NCI-H345 treated with DMSO at 0.1 percent for 48 hours (cell line): ENCODE measurements at regions not wholly inside any gene's neighbourhood (a gene's known extent, or its start where the extent isn't known, plus 50 kb on each side); places are given as distances from the start of the nearest gene placed in this dataset.

Experiments
- DNase-seq: peaks from one replicate; lab custom pipeline; 2025; ENCODE audit not compliant: unreplicated experiment; lab: John Stamatoyannopoulos, UW

- DNase-seq = no peak
Observed at GRCh38 chr1:229027622-229028182, 243.2 kb upstream of the RAB4A start.

DNA sequence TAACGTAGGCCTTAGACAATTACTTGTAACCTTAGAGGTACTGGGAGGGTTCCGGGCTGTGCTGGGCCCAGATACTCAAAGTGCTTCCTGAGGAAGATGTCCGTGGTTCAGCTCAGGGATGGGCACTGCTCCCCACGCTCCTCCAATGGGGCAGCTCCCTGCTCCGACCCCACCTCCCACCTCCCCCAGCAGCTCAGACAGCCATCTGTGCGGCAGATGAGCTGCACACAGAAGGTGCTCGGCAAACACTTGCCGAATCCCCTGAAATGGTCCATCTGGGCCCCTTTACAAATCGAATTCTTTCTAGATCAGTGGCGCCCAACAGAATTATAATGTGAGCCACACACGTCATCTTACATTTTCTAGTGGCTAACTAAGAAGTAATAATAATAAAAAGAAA, 242.4 kb upstream of the RAB4A start:
- no peak for DNase-seq

DNA sequence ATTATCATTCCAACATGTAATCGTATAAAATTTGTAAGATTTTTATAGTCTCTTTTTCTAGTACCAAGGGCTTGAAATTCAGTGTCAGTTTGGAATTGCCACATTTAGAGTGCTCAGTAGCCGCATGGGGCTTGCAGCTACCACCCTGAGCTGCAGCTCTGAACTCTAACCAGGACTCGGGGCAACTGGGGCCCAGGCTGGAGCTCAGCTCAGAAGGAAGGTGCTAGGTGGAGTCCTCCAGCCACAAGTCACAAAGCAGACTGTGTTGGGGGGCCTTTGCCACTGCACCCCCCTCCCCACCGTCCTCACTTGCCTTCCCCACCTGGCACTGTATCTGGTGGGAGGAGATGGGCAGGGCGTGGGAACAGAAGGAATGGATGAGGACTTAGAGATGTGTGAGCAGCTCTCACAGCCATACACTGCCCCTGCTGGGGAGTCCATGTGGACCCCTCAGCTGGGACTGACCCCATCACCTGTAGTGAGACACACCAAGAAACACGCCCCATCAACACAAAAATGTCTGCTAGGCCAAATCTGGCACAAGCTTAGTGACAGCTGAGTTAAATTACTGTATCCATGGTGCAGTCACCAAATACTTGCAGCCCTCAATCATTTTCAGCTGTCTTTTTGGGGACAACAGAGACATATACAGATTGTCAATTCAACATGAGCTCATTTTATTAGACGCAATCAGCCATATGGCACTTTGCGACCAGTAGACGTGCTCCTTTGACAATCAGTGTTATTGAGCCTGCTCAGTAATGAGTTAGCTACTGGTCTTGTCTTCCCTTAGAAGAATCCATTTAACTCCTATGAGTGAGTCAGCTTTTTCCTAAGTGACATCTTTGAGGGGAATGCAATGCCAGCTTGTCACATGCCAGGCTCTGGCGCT, 241.7 kb upstream of the RAB4A start:
- no peak for DNase-seq

- DNase-seq = no peak
Observed at GRCh38 chr1:229029879-229030235, 241.1 kb upstream of the RAB4A start.

DNA sequence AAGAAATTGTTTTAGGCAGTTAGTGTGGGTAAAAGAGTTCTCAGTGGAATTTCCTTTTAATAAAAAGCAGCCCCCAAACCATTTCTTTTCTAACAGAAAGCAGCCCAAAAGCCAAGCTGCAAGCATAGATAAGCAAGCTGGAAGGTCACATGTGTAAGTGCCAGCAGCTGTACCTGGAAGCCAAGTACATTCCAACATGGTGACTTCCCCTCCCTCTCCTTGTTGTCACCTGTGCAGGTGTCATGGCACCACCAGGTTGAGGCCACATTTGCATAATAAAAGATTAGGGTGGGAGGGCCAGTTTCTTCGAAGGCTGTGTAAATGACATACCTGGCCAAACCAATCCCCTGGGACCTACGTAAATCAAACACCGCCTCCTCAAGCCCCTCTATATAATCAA, 240.3 kb upstream of the RAB4A start:
- no peak for DNase-seq

- no peak for DNase-seq
Observed at GRCh38 chr1:229031061-229031460, 239.8 kb upstream of the RAB4A start.

DNA sequence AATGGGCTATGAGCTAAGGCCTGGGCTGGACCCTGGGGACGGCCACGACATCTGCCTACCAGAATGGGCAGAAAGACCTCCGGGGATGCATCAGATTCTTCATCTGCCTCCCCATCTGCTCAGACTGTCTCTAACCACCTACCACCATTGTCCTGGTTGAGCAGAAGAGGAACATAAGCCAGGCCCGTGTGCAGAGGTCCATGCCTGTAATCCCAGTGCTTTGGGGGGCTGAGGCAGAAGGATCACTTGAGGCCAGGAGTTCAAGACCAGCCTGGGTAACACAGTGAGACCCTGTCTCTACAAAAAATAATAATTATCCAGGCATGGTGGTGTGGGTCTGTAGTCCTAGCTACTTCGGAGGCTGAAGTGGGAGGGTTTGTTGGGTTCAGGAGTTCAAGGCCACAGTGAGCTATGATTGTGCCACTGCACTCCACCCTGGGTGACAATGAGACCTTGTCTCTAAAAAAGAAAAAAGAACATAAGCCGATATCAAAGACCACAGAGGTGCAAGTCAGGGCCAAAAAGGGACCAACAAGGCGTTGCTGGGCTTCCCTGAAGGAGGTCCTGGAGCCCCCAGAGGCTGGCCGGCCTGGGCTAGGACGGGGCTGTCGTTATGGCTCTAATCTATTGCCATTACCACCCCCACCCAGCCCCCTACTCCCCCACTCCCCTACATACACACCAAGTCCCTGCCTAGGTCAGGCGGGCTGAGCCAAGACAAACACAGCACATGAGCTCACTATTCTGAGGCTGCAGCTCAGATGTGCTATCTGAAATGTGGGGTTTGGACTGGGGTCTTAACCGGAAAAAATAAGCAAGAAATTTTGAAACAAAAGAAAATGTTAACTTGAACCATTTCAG, 239.2 kb upstream of the RAB4A start:
- DNase-seq = no peak

DNA sequence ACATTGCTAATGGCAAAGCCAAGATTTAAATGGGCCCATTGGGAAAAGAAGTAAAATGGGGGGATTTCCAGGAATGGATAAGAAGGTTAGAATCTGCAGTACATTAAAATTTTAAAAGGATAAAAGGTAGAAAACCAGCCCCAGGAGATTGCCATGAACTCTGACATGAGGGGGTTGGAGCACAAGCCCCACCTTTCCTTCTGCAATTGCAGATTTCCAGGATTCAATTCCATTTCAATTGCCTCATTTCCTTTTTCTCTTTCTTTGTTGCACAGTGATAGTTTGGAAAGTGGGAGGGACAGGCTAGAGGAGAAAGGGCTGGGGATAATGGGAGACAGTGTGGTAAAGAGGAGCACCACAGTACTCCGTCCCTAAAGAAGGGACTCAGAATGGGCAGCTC, 238.5 kb upstream of the RAB4A start:
- no peak for DNase-seq

- no peak for DNase-seq
Observed at GRCh38 chr1:229033480-229033879, 237.4 kb upstream of the RAB4A start.

DNA sequence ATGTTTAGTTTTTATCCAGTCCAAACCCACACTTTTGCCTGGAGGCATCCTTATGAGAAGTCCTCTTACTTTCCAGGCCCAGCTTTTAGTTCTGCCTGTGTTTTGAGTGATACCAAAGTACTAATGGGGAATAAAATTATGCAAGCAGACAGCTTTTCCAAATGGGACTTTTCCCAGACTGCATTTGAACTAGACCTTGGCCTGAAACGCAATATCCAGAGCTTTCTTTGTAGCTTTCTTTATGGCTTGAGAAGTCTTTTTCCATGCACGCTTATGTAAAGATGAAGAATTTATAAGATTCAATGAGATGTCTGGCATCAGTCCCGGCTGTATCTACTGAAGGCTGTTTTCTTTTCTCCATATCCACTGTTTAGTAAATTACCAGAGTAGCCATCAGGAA, 236.6 kb upstream of the RAB4A start:
- DNase-seq = no peak

- no peak for DNase-seq
Observed at GRCh38 chr1:229035054-229035747, 235.7 kb upstream of the RAB4A start.

DNA sequence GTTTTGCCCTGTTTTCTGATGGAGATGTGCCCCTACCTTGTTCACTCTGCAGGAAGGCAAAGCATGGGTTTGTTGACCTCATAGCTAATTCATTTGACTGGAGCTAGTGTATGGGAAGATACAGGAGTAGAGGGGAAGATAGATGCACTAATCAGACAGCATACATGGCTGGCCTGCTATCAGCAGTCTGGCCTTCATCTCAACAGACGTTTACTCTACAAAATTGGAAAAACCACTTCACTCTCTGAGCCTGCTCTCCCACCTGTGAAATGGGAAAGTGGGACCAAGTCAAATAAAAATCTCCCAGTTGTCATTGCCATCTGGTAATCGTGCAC, 235.2 kb upstream of the RAB4A start:
- no peak for DNase-seq

- DNase-seq = no peak
Observed at GRCh38 chr1:229037806-229038405, 233.0 kb upstream of the RAB4A start.

- DNase-seq = no peak
Observed at GRCh38 chr1:229040630-229041358, 230.1 kb upstream of the RAB4A start.

- no peak for DNase-seq
Observed at GRCh38 chr1:229041946-229042345, 229.0 kb upstream of the RAB4A start.

- no peak for DNase-seq
Observed at GRCh38 chr1:229042482-229042881, 228.4 kb upstream of the RAB4A start.

DNA sequence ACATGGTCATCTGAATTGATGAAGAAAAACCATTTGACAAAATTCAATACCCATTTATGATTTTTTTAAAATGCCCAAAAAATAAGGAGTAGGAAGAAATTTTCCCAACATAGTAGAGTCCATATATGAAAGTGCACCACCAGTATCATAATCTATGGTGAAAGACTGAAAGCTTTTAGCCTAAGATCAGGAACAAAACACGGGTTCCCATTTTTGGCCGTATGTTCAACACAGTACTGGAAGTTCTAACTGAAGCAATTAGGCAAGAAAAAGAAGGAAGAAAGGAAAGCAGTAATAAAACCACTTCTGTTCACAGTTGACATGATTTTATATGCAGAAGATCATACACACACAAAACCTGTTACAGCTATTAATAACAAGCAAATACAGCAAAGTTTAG, 227.8 kb upstream of the RAB4A start:
- no peak for DNase-seq

DNA sequence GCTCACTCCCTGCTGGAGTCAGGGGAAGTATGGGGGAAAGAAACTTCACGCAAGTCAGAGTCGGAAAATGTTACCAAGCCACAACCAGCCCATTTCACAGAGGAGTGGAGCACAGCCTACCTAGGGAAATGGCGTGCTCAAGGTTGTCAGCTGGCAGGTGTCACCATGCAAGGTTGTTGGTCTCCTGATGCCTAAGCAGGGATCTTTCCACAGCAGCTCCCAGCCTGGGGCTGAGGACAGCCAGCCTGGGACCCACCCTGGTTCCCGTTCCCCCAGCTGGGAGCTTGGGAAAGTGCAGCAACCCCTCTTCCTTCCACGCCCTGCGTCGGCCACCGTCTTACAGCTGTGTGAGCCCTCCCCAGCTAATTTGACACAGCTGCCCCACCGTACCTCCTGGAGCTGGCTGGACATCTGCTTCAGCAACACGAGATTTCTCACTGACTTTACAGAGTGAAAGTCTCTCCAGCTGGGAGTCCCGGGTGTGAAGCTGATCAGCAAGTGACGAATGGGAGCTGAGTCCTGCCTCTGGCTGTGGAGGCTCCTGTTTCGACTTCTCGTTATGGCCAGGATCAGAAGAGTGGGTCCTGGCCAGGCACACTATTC, 224.6 kb upstream of the RAB4A start:
- DNase-seq = no peak

- DNase-seq = no peak
Observed at GRCh38 chr1:229047161-229047839, 223.6 kb upstream of the RAB4A start.
